ENCODE measurements at regions not wholly inside any gene's neighbourhood (a gene's known extent, or its start where the extent isn't known, plus 50 kb on each side); places are given as distances from the start of the nearest gene placed in this dataset.

GRCh38 chr5:62137628-62138027 is 168.4 kb upstream of the KIF2A start:
- intact Hi-C loops (cut with DNase I), result no loop called here
- DNase-seq (no peak), ATAC-seq (ENCODE audit: poor library complexity) (no peak)

- ATAC-seq (ENCODE audit: poor library complexity), result no peak
- intact Hi-C loops (cut with DNase I), result no loop called here
- no peak for DNase-seq
These were observed 167.4 kb upstream of the KIF2A start for GRCh38 chr5:62138607-62139006.

- intact Hi-C loops (cut with DNase I), result no loop called here
- no peak for ATAC-seq (ENCODE audit: poor library complexity)
- DNase-seq, result no peak
These were observed 166.3 kb upstream of the KIF2A start for GRCh38 chr5:62139741-62140140.

- intact Hi-C loops (cut with DNase I), result no loop called here
- DNase-seq, result no peak
- ATAC-seq (ENCODE audit: poor library complexity), result no peak
These were observed 163.7 kb upstream of the KIF2A start for GRCh38 chr5:62142351-62142750.

- DNase-seq (no peak), ATAC-seq (ENCODE audit: poor library complexity) (no peak)
- intact Hi-C loops (cut with DNase I), result no loop called here
These were observed 162.5 kb upstream of the KIF2A start for GRCh38 chr5:62143268-62144229.

GRCh38 chr5:62144401-62145022 is 161.5 kb upstream of the KIF2A start:
- intact Hi-C loops (cut with DNase I), result no loop called here

GRCh38 chr5:62149879-62150278 is 156.1 kb upstream of the KIF2A start:
- intact Hi-C loops (cut with DNase I), result no loop called here
- DNase-seq (no peak), ATAC-seq (ENCODE audit: poor library complexity) (no peak)

More at GRCh38 chr5:62144401-62145022, 161.5 kb upstream of the KIF2A start:
- ATAC-seq (ENCODE audit: poor library complexity) (no peak), DNase-seq (no peak)

- intact Hi-C loops (cut with DNase I), result no loop called here
- DNase-seq (no peak), ATAC-seq (ENCODE audit: poor library complexity) (no peak)
These were observed 153.5 kb upstream of the KIF2A start for GRCh38 chr5:62152394-62153087.

GRCh38 chr5:62154758-62155157 is 151.2 kb upstream of the KIF2A start:
- DNase-seq (no peak), ATAC-seq (ENCODE audit: poor library complexity) (no peak)
- intact Hi-C loops (cut with DNase I), result no loop called here

GRCh38 chr5:62155988-62156387 is 150.0 kb upstream of the KIF2A start:
- DNase-seq (no peak), ATAC-seq (ENCODE audit: poor library complexity) (no peak)

GRCh38 chr5:62167561-62168057 is 138.4 kb upstream of the KIF2A start:
- no peak for DNase-seq
- ATAC-seq (ENCODE audit: poor library complexity), result no peak
- intact Hi-C loops (cut with DNase I), result no loop called here

More at GRCh38 chr5:62155988-62156387, 150.0 kb upstream of the KIF2A start:
- intact Hi-C loops (cut with DNase I), result no loop called here

- intact Hi-C loops (cut with DNase I), result no loop called here
- ATAC-seq (ENCODE audit: poor library complexity), result no peak
- DNase-seq, result no peak
These were observed 137.3 kb upstream of the KIF2A start for GRCh38 chr5:62168506-62169281.

GRCh38 chr5:62178258-62178657 is 127.7 kb upstream of the KIF2A start:
- ATAC-seq (ENCODE audit: poor library complexity) (no peak), DNase-seq (no peak)
- intact Hi-C loops (cut with DNase I), result no loop called here

GRCh38 chr5:62182802-62183201 is 123.2 kb upstream of the KIF2A start:
- intact Hi-C loops (cut with DNase I), result no loop called here
- ATAC-seq (ENCODE audit: poor library complexity) (no peak), DNase-seq (no peak)

GRCh38 chr5:62183727-62184126 is 122.3 kb upstream of the KIF2A start:
- ATAC-seq (ENCODE audit: poor library complexity) (no peak), DNase-seq (no peak)
- intact Hi-C loops (cut with DNase I), result no loop called here

- DNase-seq (no peak), ATAC-seq (ENCODE audit: poor library complexity) (no peak)
- intact Hi-C loops (cut with DNase I), result no loop called here
These were observed 121.6 kb upstream of the KIF2A start for GRCh38 chr5:62184444-62184843.

GRCh38 chr5:62190173-62190572 is 115.8 kb upstream of the KIF2A start:
- DNase-seq, result no peak
- intact Hi-C loops (cut with DNase I), result no loop called here

GRCh38 chr5:62190931-62191330 is 115.1 kb upstream of the KIF2A start:
- ATAC-seq (ENCODE audit: poor library complexity) (no peak), DNase-seq (no peak)

More at GRCh38 chr5:62190173-62190572, 115.8 kb upstream of the KIF2A start:
- ATAC-seq (ENCODE audit: poor library complexity), result no peak

GRCh38 chr5:62192958-62193357 is 113.0 kb upstream of the KIF2A start:
- DNase-seq (no peak), ATAC-seq (ENCODE audit: poor library complexity) (no peak)
- intact Hi-C loops (cut with DNase I), result no loop called here

More at GRCh38 chr5:62190931-62191330, 115.1 kb upstream of the KIF2A start:
- intact Hi-C loops (cut with DNase I), result no loop called here

Measured in Right ventricle myocardium superior (tissue), 1 donor.